Adipocyte (in vitro differentiated cells): ENCODE measurements at regions not wholly inside any gene's neighbourhood (a gene's known extent, or its start where the extent isn't known, plus 50 kb on each side); places are given as distances from the start of the nearest gene placed in this dataset.
A peak's percentile ranks its signal among the peaks of the same experiment; 100 is the strongest.
"Not testable (repeated sequence)": the region's sequence is repeated elsewhere in the genome, so short reads cannot be mapped to it uniquely, and the experiment has no call there.

ENCODE experiments used
- DNase-seq: peaks from one replicate; pipeline ENCODE4 v3.0.0-alpha.2; 2015; ENCODE audit warnings: low read depth
- H3K27me3 ChIP-seq: replicated peaks from 2 replicates; pipeline ENCODE4 v1.7.0; 2013; ENCODE audit warnings: mild to moderate bottlenecking, low read length, moderate library complexity; ENCODE audit not compliant: control insufficient read depth, insufficient read depth
- H3K36me3 ChIP-seq: 2 replicates; pipeline ENCODE4 v1.7.0; 2013; ENCODE audit warnings: low read length, mild to moderate bottlenecking, moderate library complexity; ENCODE audit not compliant: control insufficient read depth, insufficient read depth, severe bottlenecking
- H3K4me1 ChIP-seq: 2 replicates; pipeline ENCODE4 v1.7.0; 2013; ENCODE audit warnings: mild to moderate bottlenecking, low read length, moderate library complexity; ENCODE audit not compliant: control insufficient read depth, insufficient read depth
- H3K4me3 ChIP-seq: 2 replicates; pipeline ENCODE4 v1.7.0; 2013; ENCODE audit warnings: mild to moderate bottlenecking, low read length, moderate library complexity
- H3K9ac ChIP-seq: 2 replicates; pipeline ENCODE4 v1.7.0; 2013; ENCODE audit warnings: mild to moderate bottlenecking, low read length, moderate library complexity
- H3K9me3 ChIP-seq: 2 replicates; pipeline ENCODE4 v1.7.0; 2013; ENCODE audit warnings: mild to moderate bottlenecking, low read length, moderate library complexity; ENCODE audit not compliant: control insufficient read depth

DNA sequence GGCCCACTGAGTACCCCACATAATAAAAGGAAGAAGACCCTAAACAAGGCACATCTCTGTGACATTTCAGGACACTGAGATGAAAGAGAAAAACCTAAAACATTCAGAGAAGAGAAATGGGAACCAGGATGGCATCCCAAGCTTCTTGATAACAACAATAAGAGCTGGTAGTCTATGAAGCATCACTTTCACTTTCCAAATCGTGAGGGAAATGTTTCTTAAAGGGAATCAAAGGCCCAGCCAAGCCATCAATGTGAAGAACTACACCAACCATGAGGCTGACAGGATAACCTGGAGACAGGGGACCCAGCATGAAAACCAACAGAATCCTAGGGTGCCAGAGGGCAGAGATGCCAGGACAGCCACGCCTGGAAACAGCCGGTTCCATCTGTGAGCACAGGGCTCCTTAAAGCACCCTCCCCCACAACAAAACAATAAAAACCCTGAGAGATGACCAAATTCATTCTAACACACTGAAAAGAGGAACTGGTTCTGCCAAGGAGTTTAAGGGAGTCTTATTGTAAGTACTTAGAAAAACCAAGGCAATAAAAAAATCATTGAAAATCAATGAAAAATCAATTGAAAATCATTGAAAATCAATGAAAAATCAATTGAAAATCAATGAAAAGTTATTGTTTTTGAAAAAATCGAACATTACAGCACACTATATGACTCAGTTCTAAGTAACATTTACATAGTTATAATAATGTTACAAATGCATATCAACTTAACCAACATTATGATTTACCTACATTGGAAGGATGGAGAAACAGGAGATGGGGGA, 141.5 kb upstream of the ERG start:
- H3K4me1 ChIP-seq, result peaks cover 3% of the 10 kb centered on the region
- peaks cover 15% of the 10 kb centered on the region for H3K27me3 ChIP-seq
- peak overlapping the region; percentile 49 for H3K4me3 ChIP-seq
- H3K9me3 ChIP-seq, result no peaks in the 10 kb centered on the region
- DNase-seq, result no peak
- H3K36me3 ChIP-seq, result no peaks in the 10 kb centered on the region
- H3K9ac ChIP-seq, result no peak overlapping the region

DNA sequence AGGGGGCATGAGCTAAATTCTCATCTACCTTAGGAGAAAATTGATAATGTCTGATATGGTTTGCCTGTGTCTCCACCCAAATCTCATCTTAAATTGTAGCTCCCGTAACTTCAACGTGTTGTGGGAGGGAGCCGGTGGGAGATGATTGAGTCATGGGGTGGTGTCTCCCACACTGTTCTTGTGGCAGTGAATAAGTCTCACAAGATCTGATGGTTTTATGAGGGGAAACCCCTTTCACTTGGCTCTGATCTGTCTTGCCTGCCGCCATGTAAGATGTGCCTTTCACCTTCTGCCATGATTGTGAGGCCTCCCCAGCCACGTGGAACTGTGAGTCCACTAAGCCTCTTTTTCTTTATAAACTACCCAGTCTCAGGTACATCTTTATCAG, 142.1 kb upstream of the ERG start:
- H3K4me1 ChIP-seq, H3K9me3 ChIP-seq, H3K36me3 ChIP-seq, H3K4me3 ChIP-seq, DNase-seq, H3K9ac ChIP-seq: not testable (repeated sequence)
- peaks cover 15% of the 10 kb centered on the region for H3K27me3 ChIP-seq

DNA sequence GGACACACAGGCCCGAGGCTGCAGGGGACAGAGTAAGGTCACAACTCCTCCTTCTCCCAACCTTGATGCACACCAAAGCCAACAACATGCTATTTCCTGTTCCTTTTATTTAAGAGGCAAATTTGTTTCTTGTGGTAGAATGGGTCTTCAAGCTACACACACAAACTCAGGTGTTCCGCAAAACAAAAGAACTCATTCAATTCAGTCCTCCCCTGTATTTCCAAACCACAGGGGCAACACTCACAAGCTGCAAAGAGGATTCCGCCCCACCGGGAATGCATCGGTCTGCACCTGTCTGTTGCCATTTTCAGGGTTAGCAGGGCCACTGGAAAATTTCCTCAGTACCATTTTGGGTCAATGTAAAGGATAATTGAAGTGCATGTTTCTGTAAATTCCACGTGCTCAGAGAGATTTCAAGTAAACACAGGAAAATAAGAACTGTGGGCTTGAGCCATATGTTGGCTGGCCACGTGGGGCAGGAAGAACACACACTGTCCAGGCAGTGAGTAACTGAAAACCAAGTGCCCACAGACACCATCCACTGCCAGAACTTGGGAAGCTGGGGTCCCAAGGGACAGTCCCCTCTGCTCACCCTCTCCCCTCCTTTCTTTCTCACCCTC, 145.2 kb upstream of the ERG start:
- no peak overlapping the region for H3K9ac ChIP-seq
- H3K36me3 ChIP-seq, result no peaks in the 10 kb centered on the region
- H3K4me3 ChIP-seq, result no peak overlapping the region
- H3K27me3 ChIP-seq, result peaks cover 16% of the 10 kb centered on the region
- H3K9me3 ChIP-seq, result no peaks in the 10 kb centered on the region
- no peak for DNase-seq
- H3K4me1 ChIP-seq, result peaks cover 24% of the 10 kb centered on the region

DNA sequence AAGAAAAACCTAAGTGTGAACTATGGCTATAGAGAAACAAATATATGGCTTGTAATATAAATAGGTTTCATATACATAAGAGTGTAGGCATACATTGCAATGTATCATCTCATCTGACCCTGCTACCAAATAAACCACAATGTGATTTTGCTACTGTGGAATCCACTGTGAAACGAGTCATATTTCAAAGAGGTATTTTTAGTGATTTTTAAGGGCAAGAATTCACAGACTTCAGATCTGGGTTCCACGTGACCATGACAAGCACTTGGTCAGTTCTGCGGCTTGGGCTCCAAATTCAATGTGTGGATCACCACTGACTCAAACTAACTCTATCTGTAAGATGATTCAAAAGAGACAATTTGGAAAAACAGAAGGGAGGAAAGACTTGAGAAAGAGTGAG, 147.0 kb upstream of the ERG start:
- Histone ChIP-seq H3K4me3 (no peak overlapping the region), H3K9ac (no peak overlapping the region), H3K36me3 (no peaks in the 10 kb centered on the region), H3K27me3 (peaks cover 20% of the 10 kb centered on the region), H3K4me1 (peaks cover 21% of the 10 kb centered on the region), H3K9me3 (no peaks in the 10 kb centered on the region)
- DNase-seq, result peak; percentile 48

DNA sequence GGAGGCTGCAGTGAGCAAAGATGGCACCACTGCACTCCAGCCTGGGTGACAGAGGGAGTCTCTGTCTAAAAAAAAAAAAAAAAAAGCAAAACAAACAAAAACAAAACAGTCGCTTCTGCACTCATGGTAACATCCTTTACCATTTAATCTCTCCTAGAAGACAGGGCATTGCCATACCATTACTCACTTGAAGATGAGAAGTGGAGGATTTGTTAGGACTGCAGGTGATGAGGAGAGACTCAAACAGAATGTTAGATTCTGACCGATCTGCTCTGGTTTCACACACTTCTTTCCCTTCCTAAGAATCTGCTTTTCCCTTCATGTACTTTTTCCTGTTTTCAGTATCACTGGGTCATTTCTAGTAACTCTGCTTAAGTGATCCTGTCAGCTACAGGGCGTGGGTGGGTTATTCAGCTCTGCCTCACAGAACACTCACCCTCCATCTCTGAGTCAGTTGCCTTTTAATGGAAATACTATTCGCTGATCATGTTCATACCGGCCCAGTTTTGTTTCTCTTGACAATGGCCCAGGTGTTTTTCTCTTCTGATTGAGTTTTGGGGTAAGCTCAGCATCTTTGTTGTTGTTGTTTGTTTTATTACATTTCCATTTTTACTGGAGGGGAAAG, 148.0 kb upstream of the ERG start:
- H3K36me3 ChIP-seq, result no peaks in the 10 kb centered on the region
- DNase-seq, result peak; percentile 59
- H3K4me1 ChIP-seq, result peaks cover 21% of the 10 kb centered on the region
- no peak overlapping the region for H3K4me3 ChIP-seq
- H3K9ac ChIP-seq, result no peak overlapping the region
- peaks cover 19% of the 10 kb centered on the region for H3K27me3 ChIP-seq
- no peaks in the 10 kb centered on the region for H3K9me3 ChIP-seq

DNA sequence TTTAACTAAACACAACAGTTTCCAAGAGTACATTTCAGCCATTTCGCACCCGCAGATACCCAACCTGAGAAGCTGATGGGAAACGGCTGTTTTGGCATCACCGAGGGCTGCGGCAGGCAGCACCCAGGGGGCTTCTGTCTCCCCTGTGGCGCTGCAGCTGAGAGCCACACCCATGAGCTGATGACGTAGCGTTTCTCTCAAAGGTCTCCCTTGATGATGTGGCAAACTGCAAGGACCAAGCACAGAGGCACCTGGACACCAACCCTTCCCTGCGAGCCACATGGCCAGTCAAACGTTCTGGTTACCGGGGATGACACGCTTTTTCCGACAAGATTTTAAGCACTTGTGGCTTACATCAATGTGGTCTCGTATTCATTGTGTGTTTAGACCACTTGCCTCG, 150.8 kb upstream of the ERG start:
- Histone ChIP-seq H3K36me3 (no peaks in the 10 kb centered on the region), H3K9ac (no peak overlapping the region), H3K27me3 (peaks cover 5% of the 10 kb centered on the region), H3K4me1 (peaks cover 21% of the 10 kb centered on the region), H3K9me3 (no peaks in the 10 kb centered on the region), H3K4me3 (no peak overlapping the region)
- no peak for DNase-seq

DNA sequence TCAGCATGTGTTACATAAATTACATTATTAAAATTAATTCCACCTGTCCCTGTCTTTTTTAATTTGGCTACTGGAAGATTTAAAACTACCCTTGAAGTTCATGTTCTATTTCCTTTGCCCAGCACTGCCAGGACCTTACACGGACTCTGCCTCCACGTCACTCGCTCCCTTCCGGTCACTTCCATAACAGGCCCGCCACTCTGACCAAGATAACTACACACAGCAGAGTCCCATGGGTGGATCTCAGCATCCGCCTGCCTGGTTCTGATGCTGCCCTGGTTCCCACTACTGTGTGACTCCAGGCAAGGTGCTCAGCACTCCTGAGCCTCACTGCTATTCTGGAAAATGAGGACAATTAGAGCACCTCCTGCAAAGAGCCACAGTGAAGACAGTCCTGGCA, 153.3 kb upstream of the ERG start:
- peaks cover 13% of the 10 kb centered on the region for H3K27me3 ChIP-seq
- H3K9me3 ChIP-seq, result no peaks in the 10 kb centered on the region
- no peak overlapping the region for H3K9ac ChIP-seq
- no peaks in the 10 kb centered on the region for H3K36me3 ChIP-seq
- no peak overlapping the region for H3K4me3 ChIP-seq
- peaks cover 12% of the 10 kb centered on the region for H3K4me1 ChIP-seq
- DNase-seq, result no peak

DNA sequence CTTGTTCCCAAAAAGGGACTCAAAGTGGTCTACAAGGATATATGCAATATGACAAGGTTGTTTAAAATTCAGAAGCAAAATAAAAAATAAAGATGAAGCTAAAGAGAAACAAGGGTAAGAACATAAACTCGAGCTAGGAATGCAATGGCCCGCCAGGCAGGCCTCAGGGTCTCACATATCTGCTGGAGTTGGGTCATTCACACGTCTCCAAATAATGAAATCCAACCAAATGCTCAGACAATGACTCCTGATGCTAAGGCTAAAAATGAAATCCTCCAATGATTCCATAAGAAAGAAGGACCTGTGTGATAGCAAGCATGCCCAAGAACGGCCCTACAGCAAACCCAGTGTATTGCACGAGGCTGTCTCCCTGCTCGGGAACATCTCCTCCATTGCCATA, 153.3 kb upstream of the ETS2 start:
- H3K27me3 ChIP-seq, result peaks cover 17% of the 10 kb centered on the region

DNA sequence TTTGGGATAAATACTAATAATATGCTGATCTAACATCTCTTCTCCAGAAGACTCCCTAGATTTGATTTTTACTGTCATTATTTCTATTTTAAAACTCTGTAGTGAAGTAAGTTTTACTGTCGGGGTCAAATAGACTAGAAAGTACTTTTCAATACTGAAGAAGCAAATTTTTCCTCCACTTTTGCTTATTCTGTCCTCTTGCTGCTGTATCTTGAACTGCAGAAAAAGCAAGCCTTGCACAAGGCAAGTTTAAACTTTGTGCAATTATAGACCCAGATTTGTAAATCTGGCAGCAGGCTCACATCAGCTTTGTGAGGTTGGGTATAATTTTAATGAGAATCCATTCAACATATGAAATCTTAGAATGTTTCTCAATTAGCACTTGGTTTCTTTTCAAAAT, 151.1 kb upstream of the ETS2 start:
- H3K36me3 ChIP-seq, result no peaks in the 10 kb centered on the region
- no peaks in the 10 kb centered on the region for H3K9me3 ChIP-seq
- no peak for DNase-seq
- H3K4me1 ChIP-seq, result peaks cover 4% of the 10 kb centered on the region
- no peak overlapping the region for H3K4me3 ChIP-seq
- H3K9ac ChIP-seq, result no peak overlapping the region
- H3K27me3 ChIP-seq, result peaks cover 28% of the 10 kb centered on the region

More for the DNA sequence above, 153.3 kb upstream of the ETS2 start:
- DNase-seq, result no peak
- no peaks in the 10 kb centered on the region for H3K9me3 ChIP-seq
- H3K9ac ChIP-seq, result no peak overlapping the region
- H3K4me1 ChIP-seq, result peaks cover 12% of the 10 kb centered on the region
- H3K36me3 ChIP-seq, result no peaks in the 10 kb centered on the region
- H3K4me3 ChIP-seq, result no peak overlapping the region

DNA sequence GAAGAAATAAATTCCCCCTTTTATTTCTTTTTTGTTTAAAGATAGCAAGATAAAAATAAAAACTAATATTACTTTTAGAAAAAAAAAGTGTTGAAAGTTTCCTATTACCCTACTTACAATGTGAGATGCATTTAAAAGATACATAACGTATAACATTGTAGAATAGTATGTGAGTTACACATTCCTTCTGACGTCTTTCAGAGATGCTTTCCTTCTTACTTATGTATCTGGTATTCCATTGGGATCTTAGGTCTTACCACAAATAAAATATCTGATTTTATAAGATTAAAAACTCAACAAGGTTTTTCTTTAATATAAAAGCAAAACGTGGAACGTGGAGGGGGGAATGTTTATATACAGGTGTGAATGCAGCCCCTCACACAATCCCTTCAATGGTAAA, 147.2 kb upstream of the ETS2 start:
- no peak overlapping the region for H3K9ac ChIP-seq

DNA sequence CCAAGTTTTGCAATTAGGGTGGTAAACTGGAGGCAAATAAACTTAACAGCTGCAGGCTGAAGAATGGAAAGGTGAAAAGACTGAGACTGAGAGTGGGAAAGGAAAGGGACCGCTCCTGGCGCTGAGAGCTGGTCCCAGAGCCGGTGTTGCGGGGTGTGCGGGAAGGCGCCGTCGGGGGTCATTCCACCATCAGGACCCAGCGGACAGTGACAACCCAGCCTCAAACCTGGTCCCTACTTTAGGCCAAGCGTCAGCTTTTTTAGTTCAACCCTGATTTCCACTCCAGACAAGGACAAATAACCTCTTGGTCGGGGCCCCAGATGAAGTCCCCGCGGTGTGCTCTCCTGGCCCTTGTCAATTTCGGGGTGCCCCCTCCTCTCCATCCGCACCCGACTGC, 145.8 kb upstream of the ETS2 start:
- H3K36me3 ChIP-seq, result no peaks in the 10 kb centered on the region
- H3K9ac ChIP-seq, result no peak overlapping the region
- H3K4me3 ChIP-seq, result peak overlapping the region; percentile 77
- DNase-seq, result no peak
- peaks cover 34% of the 10 kb centered on the region for H3K27me3 ChIP-seq
- H3K4me1 ChIP-seq, result peaks cover 10% of the 10 kb centered on the region
- no peaks in the 10 kb centered on the region for H3K9me3 ChIP-seq

More for the DNA sequence above, 147.2 kb upstream of the ETS2 start:
- Histone ChIP-seq H3K9me3 (no peaks in the 10 kb centered on the region), H3K36me3 (no peaks in the 10 kb centered on the region), H3K4me3 (no peak overlapping the region), H3K27me3 (peaks cover 30% of the 10 kb centered on the region), H3K4me1 (peaks cover 8% of the 10 kb centered on the region)
- DNase-seq, result no peak
